GM23248 (cell line): ENCODE measurements at regions not wholly inside any gene's neighbourhood (a gene's known extent, or its start where the extent isn't known, plus 50 kb on each side); places are given as distances from the start of the nearest gene placed in this dataset.

Source experiments
- EZH2 ChIP-seq: fragments of 200-600 bp; sonication (generic); IDR thresholded peaks from 2 replicates; pipeline ENCODE4 v1.6.1; 2018; ENCODE audit warnings: antibody characterized with exemption, mild to moderate bottlenecking; ENCODE audit not compliant: insufficient read depth, poor library complexity, severe bottlenecking
- EZH2phosphoT487 ChIP-seq: fragments of 200-600 bp; sonication (generic); IDR thresholded peaks from 2 replicates; pipeline ENCODE4 v1.6.1; 2018; ENCODE audit warnings: antibody characterized with exemption, moderate library complexity, mild to moderate bottlenecking, low read depth; ENCODE audit not compliant: insufficient read depth

DNA sequence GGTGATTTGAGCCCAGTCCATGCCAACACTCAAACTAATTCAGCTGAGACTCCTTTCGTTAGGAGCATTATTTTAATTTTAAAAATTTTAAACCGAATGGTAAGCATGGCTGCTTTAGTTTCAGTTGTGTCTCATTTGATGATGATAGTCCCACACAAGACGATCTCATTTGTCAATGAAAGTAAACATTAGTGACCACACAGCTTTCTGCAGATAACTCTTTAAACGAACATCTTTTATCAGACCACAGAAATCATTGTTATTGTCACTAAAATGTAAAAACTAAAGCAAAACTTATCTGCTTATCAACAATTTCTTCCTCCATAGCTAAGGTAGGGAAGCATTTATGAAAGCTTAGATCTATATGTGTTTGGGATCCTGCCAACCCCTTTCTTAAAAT is 382.2 kb downstream of the ZFHX3 start:
- TF ChIP-seq EZH2phosphoT487, result no peak
- no peak for TF ChIP-seq EZH2
